ENCODE measurements at regions not wholly inside any gene's neighbourhood (a gene's known extent, or its start where the extent isn't known, plus 50 kb on each side); places are given as distances from the start of the nearest gene placed in this dataset.

DNA sequence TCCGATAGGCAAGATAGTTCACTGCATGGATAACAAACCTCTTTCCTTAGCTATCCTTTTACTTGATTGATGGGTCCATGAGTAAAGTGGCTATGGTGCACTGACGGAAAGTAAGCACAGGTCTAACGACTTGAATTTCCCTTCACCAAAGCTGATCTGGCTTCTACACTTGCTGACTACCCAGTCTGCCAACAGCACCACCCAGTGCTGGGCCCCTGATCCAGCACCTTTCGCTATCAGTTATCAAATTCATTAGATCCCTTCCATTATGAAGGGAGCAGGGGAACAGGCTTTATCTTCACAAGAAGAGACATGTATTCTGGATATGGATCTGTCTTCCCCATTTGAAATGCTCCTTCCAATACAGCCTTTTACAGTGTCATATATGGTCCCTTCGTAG is 855.9 kb downstream of the GRID1 start:
- DNase-seq (ENCODE audit: extremely low read depth, low read depth), result no peak

DNA sequence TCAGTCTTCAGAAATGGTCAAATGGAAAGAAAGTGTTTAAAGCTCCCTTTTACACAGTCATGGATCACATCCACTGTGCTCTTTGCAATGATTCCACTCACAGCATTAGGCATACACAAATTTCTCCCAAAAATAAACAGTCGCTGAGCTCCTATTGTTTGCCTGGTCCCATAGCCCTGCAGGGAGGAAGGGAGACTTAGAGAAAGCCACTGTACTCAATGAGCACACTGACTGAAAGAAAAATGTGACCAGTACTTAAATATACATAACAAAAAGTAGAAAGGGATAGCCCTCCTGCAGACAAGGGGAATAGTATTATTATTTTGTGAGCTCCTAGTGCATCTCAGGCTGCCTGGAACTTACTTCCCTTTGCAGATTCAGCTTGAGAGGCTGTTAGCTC is 853.2 kb downstream of the GRID1 start:
- DNase-seq (ENCODE audit: extremely low read depth, low read depth), result no peak

- DNase-seq (ENCODE audit: extremely low read depth, low read depth), result no peak
Observed at GRCh38 chr10:85515316-85515715, 851.3 kb downstream of the GRID1 start.

- DNase-seq (ENCODE audit: extremely low read depth, low read depth), result no peak
Observed at GRCh38 chr10:85524001-85524666, 842.5 kb downstream of the GRID1 start.

- no peak for DNase-seq (ENCODE audit: extremely low read depth, low read depth)
Observed at GRCh38 chr10:85527616-85528317, 838.8 kb downstream of the GRID1 start.

DNA sequence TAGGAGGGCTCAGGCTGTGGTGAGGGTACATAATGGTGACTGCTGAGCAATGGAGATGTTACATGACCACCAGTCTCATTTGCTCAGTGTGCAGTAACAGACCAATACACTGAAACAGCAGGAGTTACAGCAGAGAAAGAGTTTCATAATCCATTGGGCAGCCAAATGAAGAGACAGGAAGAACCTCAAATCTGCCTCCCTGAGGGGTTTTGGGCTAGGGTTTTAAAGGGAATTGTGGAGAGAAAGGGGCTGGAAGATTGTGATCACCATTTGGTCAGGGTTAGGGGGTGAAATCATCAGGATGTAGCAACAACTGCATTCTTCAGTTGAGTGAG is 838.3 kb downstream of the GRID1 start:
- no peak for DNase-seq (ENCODE audit: extremely low read depth, low read depth)

- DNase-seq (ENCODE audit: extremely low read depth, low read depth), result no peak
Observed at GRCh38 chr10:85531706-85532105, 834.9 kb downstream of the GRID1 start.

DNA sequence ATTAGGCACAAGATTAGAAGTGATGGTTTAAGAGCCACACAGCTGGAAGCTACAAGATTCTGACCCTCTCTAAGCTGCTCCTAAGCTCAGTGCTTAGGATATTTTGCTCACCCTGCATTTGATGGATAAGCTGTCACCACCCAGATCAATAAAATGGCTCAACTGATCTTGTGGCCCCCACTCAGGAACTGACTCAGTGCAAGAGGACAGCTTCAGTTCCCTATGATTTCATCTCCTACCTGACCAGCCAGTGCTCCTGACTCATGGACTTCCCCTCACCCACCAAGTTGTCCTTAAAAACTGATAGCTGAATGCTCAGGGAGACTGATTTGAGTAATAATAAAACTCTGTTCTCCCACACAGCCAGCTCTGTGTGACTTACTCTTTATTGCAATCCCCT is 833.8 kb downstream of the GRID1 start:
- no peak for DNase-seq (ENCODE audit: extremely low read depth, low read depth)

DNA sequence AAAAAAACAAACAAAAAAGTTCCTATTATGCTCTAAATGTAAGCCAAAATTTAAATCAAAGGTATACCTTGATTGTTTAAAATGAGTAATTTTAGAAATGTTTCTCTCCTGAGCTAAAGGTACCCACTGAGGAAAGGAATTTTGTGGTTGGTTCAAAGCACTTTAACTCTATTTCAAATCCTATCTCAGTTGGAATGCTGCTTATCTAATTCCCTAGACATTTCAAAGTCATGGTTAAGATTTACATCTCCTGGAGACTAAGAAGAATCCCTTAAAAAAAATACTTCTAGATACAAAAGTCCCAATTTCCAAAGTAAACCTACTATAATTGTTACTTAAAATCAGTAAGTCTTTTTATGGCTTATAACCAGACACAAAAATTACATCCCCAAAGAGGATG is 830.7 kb downstream of the GRID1 start:
- no peak for DNase-seq (ENCODE audit: extremely low read depth, low read depth)

DNA sequence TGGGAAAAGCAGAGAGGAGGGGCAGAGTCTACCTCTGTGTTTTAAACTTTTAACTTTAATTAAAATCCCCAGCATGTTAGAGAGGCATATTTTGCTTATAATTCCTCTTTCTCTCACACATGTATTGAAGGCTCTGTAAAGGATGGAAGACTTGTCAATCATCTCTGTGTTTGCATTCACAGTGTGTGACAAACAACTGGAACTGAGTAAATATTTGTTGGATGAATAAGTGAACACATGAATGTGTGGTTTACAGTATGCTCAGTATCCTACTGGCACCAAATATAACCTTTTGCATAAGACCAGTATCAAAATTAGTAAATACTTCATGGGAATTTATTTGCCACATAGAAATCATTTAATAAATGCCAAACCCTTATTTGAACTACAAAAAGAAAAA is 829.0 kb downstream of the GRID1 start:
- DNase-seq (ENCODE audit: extremely low read depth, low read depth), result no peak

- DNase-seq (ENCODE audit: extremely low read depth, low read depth), result no peak
Observed at GRCh38 chr10:85538601-85539000, 828.0 kb downstream of the GRID1 start.

DNA sequence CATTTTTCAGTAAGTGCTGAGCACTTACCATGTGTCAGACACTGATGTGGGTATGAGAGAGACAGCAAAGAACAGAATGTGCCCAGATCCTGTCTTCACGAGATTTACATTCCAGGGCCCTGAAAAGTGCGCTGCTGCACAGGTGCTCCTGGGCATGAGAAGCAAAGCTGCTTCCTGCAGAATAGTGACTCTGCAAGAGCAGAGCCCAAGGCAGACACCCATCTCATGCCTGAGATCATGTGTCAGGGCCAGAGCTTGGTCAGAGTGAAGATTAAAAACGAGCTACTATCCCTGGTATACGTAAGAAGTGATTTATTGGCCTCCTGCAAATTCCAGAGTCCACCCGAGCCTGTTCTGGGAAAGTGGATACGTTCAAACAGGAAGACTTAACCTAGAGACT is 824.4 kb downstream of the GRID1 start:
- DNase-seq (ENCODE audit: extremely low read depth, low read depth), result no peak

DNA sequence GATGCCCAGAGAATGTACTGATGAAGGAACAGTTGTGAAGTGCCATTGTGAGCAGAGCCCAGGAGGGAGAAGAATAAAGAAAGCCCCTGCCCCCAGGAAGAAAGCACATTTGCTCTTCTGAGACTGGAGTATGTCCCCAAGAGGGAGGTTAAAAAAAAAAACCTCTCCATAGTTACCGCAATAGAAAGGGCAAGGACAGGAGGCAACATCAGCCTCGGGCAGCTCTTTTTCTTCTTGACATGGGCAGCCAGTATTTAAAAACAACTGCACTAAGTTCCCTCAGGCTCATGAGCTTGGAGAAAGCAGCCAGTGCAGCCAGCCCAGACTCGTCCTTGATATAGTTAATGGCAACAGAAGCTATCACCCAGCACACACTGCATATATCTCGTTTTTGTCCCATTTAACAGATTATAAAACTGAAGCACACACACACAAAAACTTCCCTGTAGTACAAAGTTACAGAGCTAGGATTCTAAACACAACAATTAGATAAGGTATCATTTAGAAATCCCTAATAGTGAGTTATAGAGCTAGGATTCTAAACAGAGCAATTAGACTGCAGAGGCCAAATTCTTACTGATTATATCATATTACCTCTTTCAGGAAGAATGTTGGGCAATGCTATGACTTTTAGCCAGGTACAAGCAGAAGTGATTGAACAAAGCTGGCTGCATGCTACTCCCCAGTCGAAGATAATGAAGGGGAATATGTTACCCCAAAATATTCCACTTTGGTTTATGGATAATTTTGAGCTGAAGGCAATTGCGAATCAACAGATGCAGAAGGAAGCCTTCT is 823.5 kb downstream of the GRID1 start:
- no peak for DNase-seq (ENCODE audit: extremely low read depth, low read depth)

DNA sequence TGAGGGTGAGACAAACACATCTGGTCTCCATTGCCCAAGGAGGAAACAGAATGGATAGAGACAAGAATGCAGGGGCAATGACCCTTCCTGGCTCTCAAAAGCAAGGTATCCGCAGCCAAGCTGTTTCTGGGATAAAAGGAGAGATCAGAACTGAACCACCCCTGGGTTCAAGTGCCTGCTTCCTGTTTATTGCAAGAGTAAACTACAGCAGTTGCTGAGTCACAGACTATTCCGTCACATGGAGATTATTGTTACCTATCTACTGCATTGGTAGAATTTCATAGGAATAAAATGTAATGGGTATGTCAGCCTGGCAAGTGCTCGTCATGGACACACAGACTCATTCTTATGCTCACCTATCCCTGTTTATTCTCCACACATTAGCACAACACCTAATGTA is 821.6 kb downstream of the GRID1 start:
- no peak for DNase-seq (ENCODE audit: extremely low read depth, low read depth)

DNA sequence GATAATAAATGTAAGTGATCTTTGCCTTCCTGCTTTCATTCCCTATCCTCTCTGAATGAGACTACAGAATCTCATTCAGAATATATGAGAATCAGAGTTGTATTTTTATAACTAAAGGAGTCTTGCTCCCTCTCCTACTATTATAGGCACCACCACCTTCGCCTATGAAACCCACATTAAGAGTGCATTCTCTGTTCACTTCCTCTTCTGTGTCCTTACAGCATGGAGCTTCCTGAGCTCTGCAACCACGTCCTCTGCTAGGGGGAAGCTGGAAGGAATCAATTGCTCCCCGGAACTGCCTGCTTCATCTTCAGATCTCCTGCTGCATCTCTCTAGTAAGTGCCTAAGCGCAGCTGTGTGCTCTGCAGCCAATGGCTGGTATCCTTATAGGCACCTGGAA is 820.7 kb downstream of the GRID1 start:
- DNase-seq (ENCODE audit: extremely low read depth, low read depth), result no peak

- no peak for DNase-seq (ENCODE audit: extremely low read depth, low read depth)
Observed at GRCh38 chr10:85547460-85548023, 819.1 kb downstream of the GRID1 start.

- DNase-seq (ENCODE audit: extremely low read depth, low read depth), result peak; percentile 29
Observed at GRCh38 chr10:85548034-85548433, 818.6 kb downstream of the GRID1 start.

Small RNA genes lying in the stretch of these regions (small RNA-seq; reads per million reads assigned to genes)
- 0 reads per million in 2 experiments for gene RNU6-325P

Data from NCI-H460 (cell line).